ENCODE measurements at regions not wholly inside any gene's neighbourhood (a gene's known extent, or its start where the extent isn't known, plus 50 kb on each side); places are given as distances from the start of the nearest gene placed in this dataset.
"Not testable (repeated sequence)": the region's sequence is repeated elsewhere in the genome, so short reads cannot be mapped to it uniquely, and the experiment has no call there.

DNA sequence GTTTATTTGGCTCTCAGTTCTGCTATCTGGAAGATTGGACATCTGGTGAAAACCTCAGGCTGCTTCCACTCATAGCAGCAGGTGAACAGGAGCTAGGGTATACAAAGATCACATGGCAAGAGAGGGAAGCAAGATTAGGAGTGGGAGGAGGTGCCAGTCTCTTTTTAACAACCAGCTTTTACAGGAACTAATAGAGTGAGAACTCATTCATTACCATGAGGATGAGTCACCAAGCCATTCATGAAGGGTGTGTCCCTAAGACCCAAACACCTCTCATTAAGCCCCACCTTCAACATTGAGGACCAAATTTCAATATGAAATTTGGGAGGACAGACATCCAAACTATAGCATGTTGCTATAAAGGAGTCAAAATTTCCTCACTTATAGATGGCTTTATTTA, 85.4 kb upstream of the HCRTR2 start:
- H3K9me3 ChIP-seq (ENCODE audit: control insufficient read depth, low read length), result peaks cover 2% of the 10 kb centered on the region
- DNase-seq (no peak), ATAC-seq (ENCODE audit: low FRiP score) (no peak)
- intact Hi-C loops (cut with DNase I), result no loop called here
- H3K27me3 ChIP-seq (ENCODE audit: control insufficient read depth in 1 of 2, insufficient read depth in 2 of 2, low read length in 1 of 2), result no peaks in the 10 kb centered on the region
- no peaks in the 10 kb centered on the region for H3K36me3 ChIP-seq (ENCODE audit: control insufficient read depth in 1 of 2, insufficient read depth in 2 of 2, low read length in 1 of 2)
- H3K4me3 ChIP-seq (ENCODE audit: low read length in 2 of 2), result no peak overlapping the region
- no peak overlapping the region for H3K27ac ChIP-seq (ENCODE audit: low read depth in 1 of 2, low read length in 2 of 2)
- H3K4me1 ChIP-seq (ENCODE audit: control insufficient read depth in 1 of 2, insufficient read depth in 2 of 2, low read length in 2 of 2), result no peaks in the 10 kb centered on the region

DNA sequence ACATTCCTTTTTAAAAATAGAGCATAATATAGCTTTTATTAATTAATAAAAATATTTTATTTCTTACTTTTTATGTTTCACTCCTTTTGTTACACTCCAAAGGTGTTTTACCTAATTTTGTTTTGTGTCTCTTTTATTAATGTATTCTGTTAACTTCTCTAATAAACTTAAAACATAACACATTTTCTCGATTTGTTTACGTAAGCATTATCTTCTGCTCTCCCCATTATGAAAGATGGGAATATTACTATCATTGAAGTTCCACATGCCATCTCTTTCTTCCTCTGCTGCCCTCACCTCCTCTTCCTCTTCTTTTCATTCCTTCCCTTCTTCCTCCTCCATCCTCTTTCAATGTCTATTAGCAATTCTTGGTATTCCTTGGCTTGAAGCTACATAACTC, 85.0 kb upstream of the HCRTR2 start:
- no peaks in the 10 kb centered on the region for H3K36me3 ChIP-seq (ENCODE audit: control insufficient read depth in 1 of 2, insufficient read depth in 2 of 2, low read length in 1 of 2)
- no peak for ATAC-seq (ENCODE audit: low FRiP score)
- no peak overlapping the region for H3K27ac ChIP-seq (ENCODE audit: low read depth in 1 of 2, low read length in 2 of 2)
- intact Hi-C loops (cut with DNase I), result no loop called here
- WGBS, 2 donors, result 93% methylated on average over 2 of the region's 2 CpGs
- DNase-seq, result no peak
- no peak overlapping the region for H3K4me3 ChIP-seq (ENCODE audit: low read length in 2 of 2)
- peaks cover 2% of the 10 kb centered on the region for H3K9me3 ChIP-seq (ENCODE audit: control insufficient read depth, low read length)
- H3K4me1 ChIP-seq (ENCODE audit: control insufficient read depth in 1 of 2, insufficient read depth in 2 of 2, low read length in 2 of 2), result no peaks in the 10 kb centered on the region
- H3K27me3 ChIP-seq (ENCODE audit: control insufficient read depth in 1 of 2, insufficient read depth in 2 of 2, low read length in 1 of 2), result no peaks in the 10 kb centered on the region

DNA sequence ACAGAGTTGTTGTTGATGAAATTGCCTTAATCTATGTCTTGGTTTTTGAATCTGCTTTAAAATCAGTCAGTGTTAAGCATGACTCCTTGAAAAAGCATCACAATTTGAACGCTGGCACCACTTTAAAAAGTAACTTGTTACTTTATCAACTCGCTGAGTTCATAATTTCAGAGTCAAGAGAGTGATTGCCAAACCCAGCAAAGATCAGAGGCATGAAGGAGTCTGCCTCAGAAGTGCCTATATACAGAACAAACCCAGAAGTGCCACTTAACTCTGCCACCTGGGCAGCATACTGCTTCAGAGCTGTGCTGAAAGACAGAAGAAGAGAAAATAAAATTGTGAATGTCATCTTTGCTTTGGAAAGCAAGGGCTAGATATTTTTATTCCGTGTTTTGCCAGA, 73.6 kb upstream of the HCRTR2 start:
- H3K4me1 ChIP-seq (ENCODE audit: control insufficient read depth in 1 of 2, insufficient read depth in 2 of 2, low read length in 2 of 2), result no peaks in the 10 kb centered on the region
- WGBS, 2 donors, result 41 to 47% methylated on average over 3 of the region's 3 CpGs
- intact Hi-C loops (cut with DNase I), result no loop called here
- no peaks in the 10 kb centered on the region for H3K9me3 ChIP-seq (ENCODE audit: control insufficient read depth, low read length)
- no peak for DNase-seq
- no peaks in the 10 kb centered on the region for H3K27me3 ChIP-seq (ENCODE audit: control insufficient read depth in 1 of 2, insufficient read depth in 2 of 2, low read length in 1 of 2)
- H3K27ac ChIP-seq (ENCODE audit: low read depth in 1 of 2, low read length in 2 of 2), result no peak overlapping the region
- ATAC-seq (ENCODE audit: low FRiP score), result no peak
- H3K4me3 ChIP-seq (ENCODE audit: low read length in 2 of 2), result no peak overlapping the region
- H3K36me3 ChIP-seq (ENCODE audit: control insufficient read depth in 1 of 2, insufficient read depth in 2 of 2, low read length in 1 of 2), result no peaks in the 10 kb centered on the region

DNA sequence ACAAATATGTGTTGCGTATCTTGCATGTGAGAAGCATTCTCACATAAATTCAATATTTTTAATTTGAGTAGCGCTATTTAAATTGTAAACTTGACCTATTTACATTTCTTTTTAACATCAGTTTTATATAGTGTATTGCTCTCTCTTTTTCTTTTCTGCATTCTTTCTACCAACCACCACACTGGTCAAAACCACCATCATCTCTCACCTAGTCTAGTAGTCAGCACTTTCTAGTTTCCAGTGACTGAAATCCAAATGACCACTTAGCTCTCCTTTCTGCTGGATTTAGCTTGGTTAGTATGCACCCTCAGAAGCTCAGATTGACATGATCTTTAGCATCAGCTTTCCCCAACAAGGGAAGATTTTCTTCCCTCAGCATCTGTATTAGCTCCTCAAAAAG, 73.2 kb upstream of the HCRTR2 start:
- Histone ChIP-seq H3K9me3 (ENCODE audit: control insufficient read depth, low read length) (no peaks in the 10 kb centered on the region), H3K36me3 (ENCODE audit: control insufficient read depth in 1 of 2, insufficient read depth in 2 of 2, low read length in 1 of 2) (no peaks in the 10 kb centered on the region), H3K27ac (ENCODE audit: low read depth in 1 of 2, low read length in 2 of 2) (no peak overlapping the region), H3K27me3 (ENCODE audit: control insufficient read depth in 1 of 2, insufficient read depth in 2 of 2, low read length in 1 of 2) (no peaks in the 10 kb centered on the region), H3K4me3 (ENCODE audit: low read length in 2 of 2) (no peak overlapping the region), H3K4me1 (ENCODE audit: control insufficient read depth in 1 of 2, insufficient read depth in 2 of 2, low read length in 2 of 2) (no peaks in the 10 kb centered on the region)
- DNase-seq (no peak), ATAC-seq (ENCODE audit: low FRiP score) (no peak)
- intact Hi-C loops (cut with DNase I), result no loop called here
- WGBS, 2 donors, result 84 to 93% methylated on average over 2 of the region's 2 CpGs

DNA sequence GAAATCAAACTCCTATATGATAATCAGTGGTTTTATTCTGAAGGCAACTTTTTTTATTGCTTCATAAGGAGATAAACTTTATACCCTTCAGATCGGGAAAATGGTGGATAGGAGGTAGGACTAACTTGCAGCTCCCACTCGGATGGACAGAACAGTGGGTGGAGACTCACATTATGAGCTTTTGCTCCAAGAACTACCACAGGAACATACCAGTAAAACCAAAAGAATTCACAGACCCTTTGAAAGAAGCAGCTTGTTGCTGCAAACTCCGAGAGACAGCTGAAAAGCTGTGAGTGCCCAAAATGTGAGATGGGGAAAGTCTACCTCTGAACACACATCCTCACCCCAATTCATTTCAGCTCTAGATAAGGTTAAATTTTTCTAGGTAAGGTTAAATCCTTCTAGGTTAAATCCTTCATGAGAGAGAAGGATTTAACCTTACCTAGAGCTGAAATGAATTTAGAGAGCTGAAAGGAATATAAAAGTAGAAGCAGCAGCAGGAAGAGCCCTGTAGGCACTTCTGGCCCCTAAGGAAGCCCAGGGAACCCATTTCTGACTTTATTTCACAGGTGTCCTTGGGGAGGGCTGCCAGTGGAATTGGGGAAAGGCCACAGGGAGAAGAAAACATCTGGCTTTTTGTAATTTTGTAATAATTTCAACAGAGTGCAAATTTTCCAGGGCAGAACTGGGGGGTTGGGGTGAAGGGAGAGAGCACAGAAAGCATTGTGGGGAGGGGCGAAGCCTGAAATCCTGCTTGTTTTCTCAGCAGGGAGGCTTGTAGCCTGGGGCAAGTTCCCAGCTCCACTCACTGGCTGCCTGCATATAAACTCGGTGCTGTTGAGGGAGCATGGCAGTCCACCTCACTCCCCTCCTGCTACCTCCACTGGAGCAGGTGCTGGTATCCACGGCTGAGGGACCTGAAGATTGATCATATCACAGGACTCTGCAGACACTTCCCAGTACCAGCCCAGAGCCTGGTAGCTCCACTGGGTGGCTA, 65.9 kb upstream of the HCRTR2 start:
- no peaks in the 10 kb centered on the region for H3K4me1 ChIP-seq (ENCODE audit: control insufficient read depth in 1 of 2, insufficient read depth in 2 of 2, low read length in 2 of 2)
- 43 to 50% methylated on average over 6 of the region's 6 CpGs for whole genome bisulfite sequencing, 2 donors
- no peaks in the 10 kb centered on the region for H3K9me3 ChIP-seq (ENCODE audit: control insufficient read depth, low read length)
- intact Hi-C loops (cut with DNase I), result no loop called here
- H3K36me3 ChIP-seq (ENCODE audit: control insufficient read depth in 1 of 2, insufficient read depth in 2 of 2, low read length in 1 of 2), result no peaks in the 10 kb centered on the region
- no peak for DNase-seq
- no peak overlapping the region for H3K4me3 ChIP-seq (ENCODE audit: low read length in 2 of 2)
- H3K27me3 ChIP-seq (ENCODE audit: control insufficient read depth in 1 of 2, insufficient read depth in 2 of 2, low read length in 1 of 2), result no peaks in the 10 kb centered on the region
- H3K27ac ChIP-seq (ENCODE audit: low read depth in 1 of 2, low read length in 2 of 2), result no peak overlapping the region
- ATAC-seq (ENCODE audit: low FRiP score), result no peak

DNA sequence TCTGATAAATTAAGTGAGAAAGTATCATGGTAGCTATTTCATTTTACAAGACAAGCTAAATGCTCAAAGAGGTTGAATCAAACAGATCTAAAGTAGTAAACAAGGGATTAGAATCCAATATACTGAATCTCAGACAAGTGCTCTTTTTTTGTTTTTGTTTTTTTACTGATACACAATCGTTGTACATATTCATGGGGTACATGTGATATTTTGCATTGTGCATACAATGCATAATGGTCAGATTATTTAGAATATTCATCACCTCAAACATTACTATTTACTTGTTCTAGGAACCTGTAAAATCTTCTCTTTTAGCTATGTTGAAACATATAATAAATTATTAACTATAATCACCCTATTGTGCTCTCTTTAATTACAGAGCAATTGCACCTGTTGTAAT, 57.0 kb upstream of the HCRTR2 start:
- no peak for ATAC-seq (ENCODE audit: low FRiP score)
- H3K4me1 ChIP-seq (ENCODE audit: control insufficient read depth in 1 of 2, insufficient read depth in 2 of 2, low read length in 2 of 2), result no peaks in the 10 kb centered on the region

DNA sequence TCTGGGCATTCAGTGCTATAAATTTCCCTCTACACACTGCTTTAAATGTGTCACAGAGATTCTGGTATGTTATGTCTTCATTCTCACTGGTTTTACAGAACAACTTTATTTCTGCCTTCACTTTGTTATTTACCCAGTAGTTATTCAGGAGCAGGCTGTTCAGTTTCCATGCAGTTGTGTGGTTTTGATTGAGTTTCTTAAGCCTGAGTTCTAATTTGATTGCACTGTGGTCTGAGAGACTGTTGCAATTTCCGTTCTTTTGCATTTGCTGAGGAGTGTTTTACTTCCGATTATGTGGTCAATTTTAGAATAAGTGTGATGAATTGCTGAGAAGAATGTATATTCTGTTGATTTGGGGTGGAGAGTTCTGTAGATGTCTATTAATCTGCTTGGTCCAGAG, 50.1 kb upstream of the HCRTR2 start:
- H3K27ac ChIP-seq (ENCODE audit: low read depth in 1 of 2, low read length in 2 of 2); H3K4me1 ChIP-seq (ENCODE audit: control insufficient read depth in 1 of 2, insufficient read depth in 2 of 2, low read length in 2 of 2); intact Hi-C loops (cut with DNase I); ATAC-seq (ENCODE audit: low FRiP score); H3K9me3 ChIP-seq (ENCODE audit: control insufficient read depth, low read length); H3K4me3 ChIP-seq (ENCODE audit: low read length in 2 of 2); H3K36me3 ChIP-seq (ENCODE audit: control insufficient read depth in 1 of 2, insufficient read depth in 2 of 2, low read length in 1 of 2); DNase-seq; H3K27me3 ChIP-seq (ENCODE audit: control insufficient read depth in 1 of 2, insufficient read depth in 2 of 2, low read length in 1 of 2): not testable (repeated sequence)
- WGBS, 2 donors, result 86 to 96% methylated on average over 2 of the region's 2 CpGs

More for the DNA sequence above, 57.0 kb upstream of the HCRTR2 start:
- DNase-seq, result no peak
- no peaks in the 10 kb centered on the region for H3K9me3 ChIP-seq (ENCODE audit: control insufficient read depth, low read length)
- intact Hi-C loops (cut with DNase I), result no loop called here
- H3K27ac ChIP-seq (ENCODE audit: low read depth in 1 of 2, low read length in 2 of 2), result no peak overlapping the region
- no peaks in the 10 kb centered on the region for H3K27me3 ChIP-seq (ENCODE audit: control insufficient read depth in 1 of 2, insufficient read depth in 2 of 2, low read length in 1 of 2)
- no peaks in the 10 kb centered on the region for H3K36me3 ChIP-seq (ENCODE audit: control insufficient read depth in 1 of 2, insufficient read depth in 2 of 2, low read length in 1 of 2)
- 71 to 73% methylated on average over 1 of the region's 1 CpG for WGBS, 2 donors
- no peak overlapping the region for H3K4me3 ChIP-seq (ENCODE audit: low read length in 2 of 2)
